HCT116 (cell line): ENCODE measurements at regions not wholly inside any gene's neighbourhood (a gene's known extent, or its start where the extent isn't known, plus 50 kb on each side); places are given as distances from the start of the nearest gene placed in this dataset.

Experiments used
- ATAC-seq: fragments of 200-7000 bp; cut with Tn5 transposase; 2 replicates; pipeline ENCODE4 v1.9.1; 2020; ENCODE audit warnings: mild to moderate bottlenecking, moderate library complexity
- BruUV-seq: library from RNA; stranded (reverse); fragments of 400-500 nt; replicated peaks from 2 replicates; lab custom pipeline; 2021; lab: Mats Ljungman, UMichigan
- CTCF ChIA-PET: fragments of 300-600 bp; sonication (Branson Sonifier 250); formaldehyde crosslinking; loops from one replicate; lab custom pipeline; 2021; ENCODE audit warnings: antibody characterized with exemption; lab: Charles Lee
- POLR2A ChIA-PET: fragments of 300-600, 350-600 bp; sonication (Branson Sonifier 250); formaldehyde crosslinking; loops from one replicate; lab custom pipeline; 2021; ENCODE audit warnings: antibody characterized with exemption; lab: Charles Lee
- RAD21 ChIA-PET, 2 experiments: fragments of 300-600 bp; sonication (Branson Sonifier 250); formaldehyde crosslinking; loops; one replicate each; lab custom pipeline; 2023; ENCODE audit warnings: low total read pairs in 2 of 2; ENCODE audit not compliant: uncharacterized antibody in 2 of 2, unreplicated experiment in 2 of 2, low non-redundant PET in 1 of 2; lab: Charles Lee
- DNase-seq: peaks from one replicate; pipeline ENCODE4 v3.0.0-alpha.2; 2010; ENCODE audit warnings: low read depth, low spot score
- H2AFZ ChIP-seq: fragments of 200-600 bp; shearing (Covaris generic), sonication (generic); 2 replicates; pipeline ENCODE4 v1.6.1; 2017; ENCODE audit warnings: low read depth, mixed run types, mixed read lengths, antibody characterized with exemption, low read length; ENCODE audit not compliant: poor library complexity, severe bottlenecking
- H3K27ac ChIP-seq: 2 replicates; pipeline ENCODE4 v1.5.1; 2012; ENCODE audit warnings: low read depth, low read length
- H3K27me3 ChIP-seq: fragments of 200-600 bp; sonication (generic); 2 replicates; pipeline ENCODE4 v1.6.1; 2016; ENCODE audit warnings: mixed run types, low read length, mixed read lengths; ENCODE audit not compliant: insufficient read depth
- H3K36me3 ChIP-seq, 2 experiments: fragments of 200-500 bp in 1 of 2; fragments of 200-600 bp in 1 of 2; sonication (Bioruptor generic) in 1 of 2; sonication (generic) in 1 of 2; 2 replicates each; pipeline versions ENCODE4 v1.5.1 to v1.6.1; 2014 to 2016; ENCODE audit warnings: low read length in 2 of 2, inconsistent platforms in 1 of 2, mixed read lengths in 1 of 2, mixed run types in 1 of 2; ENCODE audit not compliant: insufficient read depth in 2 of 2, control insufficient read depth in 1 of 2
- H3K4me1 ChIP-seq, 2 experiments: fragments of 200-600 bp in 1 of 2; sonication (generic) in 1 of 2; 2 replicates each; pipeline versions ENCODE4 v1.5.1 to v1.6.1; 2012 to 2017; ENCODE audit warnings: low read length in 2 of 2, inconsistent platforms in 1 of 2, mild to moderate bottlenecking in 1 of 2, mixed read lengths in 1 of 2, mixed run types in 1 of 2, moderate library complexity in 1 of 2; ENCODE audit not compliant: insufficient read depth in 2 of 2, control insufficient read depth in 1 of 2
- H3K4me2 ChIP-seq: fragments of 200-600 bp; sonication (generic); 2 replicates; pipeline ENCODE4 v1.6.1; 2017; ENCODE audit warnings: mixed run types, low read length, mixed read lengths
- H3K4me3 ChIP-seq, 2 experiments: fragments of 200-600 bp in 1 of 2; sonication (generic) in 1 of 2; replicated peaks in 1 of 2; 2 replicates each; pipeline ENCODE4 v1.5.1; 2011 to 2016; ENCODE audit warnings: low read length in 2 of 2, control low read depth in 1 of 2, low read depth in 1 of 2, mild to moderate bottlenecking in 1 of 2, mixed read lengths in 1 of 2, mixed run types in 1 of 2
- H3K79me2 ChIP-seq: fragments of 200-600 bp; sonication (generic); 2 replicates; pipeline ENCODE4 v1.6.1; 2017; ENCODE audit warnings: mild to moderate bottlenecking, mixed run types, low read length, moderate library complexity, mixed read lengths; ENCODE audit not compliant: insufficient read depth
- H3K9ac ChIP-seq: fragments of 200-600 bp; sonication (generic); 2 replicates; pipeline ENCODE4 v1.6.1; 2016; ENCODE audit warnings: low read length, mixed read lengths
- H3K9me2 ChIP-seq: fragments of 200-600 bp; sonication (generic), shearing (Covaris generic); 2 replicates; pipeline ENCODE4 v1.6.1; 2017; ENCODE audit warnings: mixed run types, mild to moderate bottlenecking, moderate library complexity; ENCODE audit not compliant: insufficient read depth
- H3K9me3 ChIP-seq, 2 experiments: fragments of 200-500 bp in 1 of 2; fragments of 200-600 bp in 1 of 2; sonication (Bioruptor generic) in 1 of 2; sonication (generic) in 1 of 2; 2 replicates each; pipeline ENCODE4 v1.6.1; 2014 to 2017; ENCODE audit warnings: low read length in 2 of 2, mixed read lengths in 2 of 2, inconsistent platforms in 1 of 2, low read depth in 1 of 2, mild to moderate bottlenecking in 1 of 2, mixed run types in 1 of 2, moderate library complexity in 1 of 2; ENCODE audit not compliant: control insufficient read depth in 1 of 2, insufficient read depth in 1 of 2
- H4K20me1 ChIP-seq: fragments of 200-600 bp; sonication (generic), shearing (Covaris generic); 2 replicates; pipeline ENCODE4 v1.6.1; 2017; ENCODE audit warnings: mixed run types, mild to moderate bottlenecking, moderate library complexity; ENCODE audit not compliant: insufficient read depth
- CTCF ChIP-seq, 3 experiments: fragments of 200-600 bp in 1 of 3; sonication (generic) in 1 of 3; IDR thresholded peaks in 2 of 3; conservative IDR thresholded peaks in 1 of 3; 2 replicates each; pipeline ENCODE4 v1.5.1; 2012 to 2017; ENCODE audit warnings: low read depth in 2 of 3, low read length in 2 of 3, antibody characterized with exemption in 1 of 3, borderline replicate concordance in 1 of 3, control low read depth in 1 of 3, mild to moderate bottlenecking in 1 of 3, mixed read lengths in 1 of 3, mixed run types in 1 of 3, moderate library complexity in 1 of 3; ENCODE audit not compliant: insufficient read depth in 1 of 3
- EGR1 ChIP-seq: IDR thresholded peaks from 2 replicates; pipeline ENCODE4 v1.6.1; 2012; ENCODE audit warnings: low read depth
- ELF1 ChIP-seq: IDR thresholded peaks from 2 replicates; pipeline ENCODE4 v1.6.1; 2012; ENCODE audit warnings: low read depth, borderline replicate concordance
- EZH2 ChIP-seq: fragments of 200-600 bp; sonication (generic); IDR thresholded peaks from 2 replicates; pipeline ENCODE4 v1.6.1; 2017; ENCODE audit warnings: antibody characterized with exemption, mixed run types
- FOSL1 ChIP-seq: IDR thresholded peaks from 2 replicates; pipeline ENCODE4 v1.6.1; 2012; ENCODE audit warnings: low read depth
- JUND ChIP-seq: IDR thresholded peaks from 2 replicates; pipeline ENCODE4 v1.6.1; 2012
- POLR2AphosphoS5 ChIP-seq: IDR thresholded peaks from 2 replicates; pipeline ENCODE4 v1.6.1; 2011; ENCODE audit warnings: mild to moderate bottlenecking, low read depth, low read length, moderate library complexity
- RAD21 ChIP-seq: IDR thresholded peaks from 2 replicates; pipeline ENCODE4 v1.6.1; 2012; ENCODE audit warnings: low read depth, mild to moderate bottlenecking
- SRF ChIP-seq: IDR thresholded peaks from 2 replicates; pipeline ENCODE4 v1.6.1; 2012; ENCODE audit warnings: low read depth
- TCF7L2 ChIP-seq: IDR thresholded peaks from 2 replicates; pipeline ENCODE4 v1.7.0; 2011; ENCODE audit warnings: borderline replicate concordance, inconsistent platforms; ENCODE audit not compliant: insufficient read depth, insufficient read length; ENCODE audit errors: extremely low read depth
- YY1 ChIP-seq: IDR thresholded peaks from 2 replicates; pipeline ENCODE4 v1.6.1; 2011; ENCODE audit warnings: low read length, low read depth, moderate library complexity, mild to moderate bottlenecking; ENCODE audit not compliant: insufficient replicate concordance; ENCODE audit errors: extremely low read depth
- ZFX ChIP-seq: fragments of 450-650 bp; IDR thresholded peaks from 2 replicates; pipeline ENCODE4 v1.6.1; 2017
- intact Hi-C: fragments of 100-400 bp; cut with micrococcal nuclease; formaldehyde crosslinking; loops from 2 replicates; pipeline ENCODE4 v1.10.0; 2022
- TF ChIP-seq, protein P1 (sequence below): IDR thresholded peaks from 2 replicates; pipeline ENCODE4 v1.6.1; 2011; ENCODE audit warnings: mild to moderate bottlenecking, low read length, moderate library complexity; ENCODE audit not compliant: insufficient replicate concordance; ENCODE audit errors: extremely low read depth

DNA sequence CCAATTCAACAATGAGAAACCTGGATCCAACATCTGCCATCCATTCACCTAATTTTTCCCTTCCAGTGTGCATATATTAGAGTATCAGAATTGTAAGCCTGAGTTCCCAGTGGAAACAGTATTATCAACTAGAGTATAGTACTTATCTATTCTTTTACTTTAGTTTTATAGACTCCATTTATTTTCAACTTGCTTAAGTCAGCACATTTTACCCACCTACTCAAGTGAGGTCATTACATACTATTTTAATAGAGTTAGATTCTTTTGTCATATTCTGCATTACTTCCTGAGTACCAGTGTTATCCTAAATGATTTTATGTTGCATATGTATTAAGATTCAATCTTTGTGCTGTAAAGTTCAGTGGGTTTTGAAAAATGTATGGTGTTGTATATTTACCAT lies 1393.3 kb downstream of the MAT2B start:
- no peaks in the 10 kb centered on the region for H3K4me1 ChIP-seq
- CTCF ChIA-PET = no interaction called here
- BruUV-seq = no TSS peak

More for the DNA sequence above, 1393.3 kb downstream of the MAT2B start:
- no peak for ATAC-seq
- ChIA-PET RAD21 (no interaction called here), POLR2A (no interaction called here)
- intact Hi-C loops = no loop called here
- Histone ChIP-seq H3K79me2 (no peaks in the 10 kb centered on the region), H3K9ac (no peak overlapping the region), H3K4me2 (no peak overlapping the region), H3K27ac (no peak overlapping the region), H4K20me1 (no peaks in the 10 kb centered on the region), H3K9me2 (no peaks in the 10 kb centered on the region), H3K9me3 (peaks cover 0 to 4% of the 10 kb centered on the region in 2 experiments; a peak in 2 of 4 replicates), H2AFZ (no peak overlapping the region), H3K4me3 (no peak overlapping the region), H3K27me3 (no peaks in the 10 kb centered on the region), H3K36me3 (no peaks in the 10 kb centered on the region)
- TF ChIP-seq, protein P1, sequence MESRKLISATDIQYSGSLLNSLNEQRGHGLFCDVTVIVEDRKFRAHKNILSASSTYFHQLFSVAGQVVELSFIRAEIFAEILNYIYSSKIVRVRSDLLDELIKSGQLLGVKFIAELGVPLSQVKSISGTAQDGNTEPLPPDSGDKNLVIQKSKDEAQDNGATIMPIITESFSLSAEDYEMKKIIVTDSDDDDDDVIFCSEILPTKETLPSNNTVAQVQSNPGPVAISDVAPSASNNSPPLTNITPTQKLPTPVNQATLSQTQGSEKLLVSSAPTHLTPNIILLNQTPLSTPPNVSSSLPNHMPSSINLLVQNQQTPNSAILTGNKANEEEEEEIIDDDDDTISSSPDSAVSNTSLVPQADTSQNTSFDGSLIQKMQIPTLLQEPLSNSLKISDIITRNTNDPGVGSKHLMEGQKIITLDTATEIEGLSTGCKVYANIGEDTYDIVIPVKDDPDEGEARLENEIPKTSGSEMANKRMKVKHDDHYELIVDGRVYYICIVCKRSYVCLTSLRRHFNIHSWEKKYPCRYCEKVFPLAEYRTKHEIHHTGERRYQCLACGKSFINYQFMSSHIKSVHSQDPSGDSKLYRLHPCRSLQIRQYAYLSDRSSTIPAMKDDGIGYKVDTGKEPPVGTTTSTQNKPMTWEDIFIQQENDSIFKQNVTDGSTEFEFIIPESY = no peak
- TF ChIP-seq CTCF (IDR thresholded peaks at IDR 0.05 in 2 of 3, conservative IDR thresholded peaks at IDR 0.05 in 1 of 3; ENCODE audit: borderline replicate concordance in 1 of 3, insufficient read depth in 1 of 3, low read depth in 2 of 3, low read length in 2 of 3) (no peak), YY1 (no peak), SRF (no peak), EZH2 (no peak), POLR2AphosphoS5 (no peak), RAD21 (no peak), ZFX (no peak), TCF7L2 (no peak), FOSL1 (no peak), EGR1 (no peak), JUND (no peak), ELF1 (no peak)
- DNase-seq = no peak
